Epithelial cell of proximal tubule (primary cell): ENCODE measurements at regions not wholly inside any gene's neighbourhood (a gene's known extent, or its start where the extent isn't known, plus 50 kb on each side); places are given as distances from the start of the nearest gene placed in this dataset.

Experiments used
- DNase-seq: peaks from one replicate; pipeline ENCODE4 v3.0.0-alpha.2; 2011; ENCODE audit warnings: low read depth
- H3K4me3 ChIP-seq: 2 replicates; pipeline ENCODE4 v1.5.1; 2011; ENCODE audit warnings: low read depth, mild to moderate bottlenecking, low read length
- TF ChIP-seq, protein P1 (sequence below): conservative IDR thresholded peaks from 2 replicates; pipeline ENCODE4 v1.5.1; 2012; ENCODE audit warnings: low read depth, mild to moderate bottlenecking, low read length

DNA sequence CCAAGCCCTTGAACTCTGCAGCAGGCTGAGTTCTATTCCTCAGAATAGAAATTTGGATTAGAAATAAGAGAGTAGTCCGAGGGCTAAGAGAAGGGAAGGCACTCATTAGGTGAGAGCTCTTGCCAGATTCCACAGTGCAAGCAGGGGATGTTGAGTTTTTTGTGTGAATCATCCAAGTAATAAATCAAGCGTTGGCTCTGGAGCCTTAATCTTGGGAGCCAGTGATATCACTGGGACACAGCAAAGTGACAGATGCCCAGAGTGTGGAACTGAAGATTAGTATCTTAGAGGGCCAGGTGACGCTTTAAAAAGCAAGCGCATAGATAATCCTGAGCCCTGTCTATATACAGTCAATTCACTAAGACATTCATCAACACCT is 60.3 kb downstream of the FOXD1 start:
- no peak overlapping the region for H3K4me3 ChIP-seq
- TF ChIP-seq, protein P1, sequence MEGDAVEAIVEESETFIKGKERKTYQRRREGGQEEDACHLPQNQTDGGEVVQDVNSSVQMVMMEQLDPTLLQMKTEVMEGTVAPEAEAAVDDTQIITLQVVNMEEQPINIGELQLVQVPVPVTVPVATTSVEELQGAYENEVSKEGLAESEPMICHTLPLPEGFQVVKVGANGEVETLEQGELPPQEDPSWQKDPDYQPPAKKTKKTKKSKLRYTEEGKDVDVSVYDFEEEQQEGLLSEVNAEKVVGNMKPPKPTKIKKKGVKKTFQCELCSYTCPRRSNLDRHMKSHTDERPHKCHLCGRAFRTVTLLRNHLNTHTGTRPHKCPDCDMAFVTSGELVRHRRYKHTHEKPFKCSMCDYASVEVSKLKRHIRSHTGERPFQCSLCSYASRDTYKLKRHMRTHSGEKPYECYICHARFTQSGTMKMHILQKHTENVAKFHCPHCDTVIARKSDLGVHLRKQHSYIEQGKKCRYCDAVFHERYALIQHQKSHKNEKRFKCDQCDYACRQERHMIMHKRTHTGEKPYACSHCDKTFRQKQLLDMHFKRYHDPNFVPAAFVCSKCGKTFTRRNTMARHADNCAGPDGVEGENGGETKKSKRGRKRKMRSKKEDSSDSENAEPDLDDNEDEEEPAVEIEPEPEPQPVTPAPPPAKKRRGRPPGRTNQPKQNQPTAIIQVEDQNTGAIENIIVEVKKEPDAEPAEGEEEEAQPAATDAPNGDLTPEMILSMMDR = no peak
- DNase-seq = no peak

DNA sequence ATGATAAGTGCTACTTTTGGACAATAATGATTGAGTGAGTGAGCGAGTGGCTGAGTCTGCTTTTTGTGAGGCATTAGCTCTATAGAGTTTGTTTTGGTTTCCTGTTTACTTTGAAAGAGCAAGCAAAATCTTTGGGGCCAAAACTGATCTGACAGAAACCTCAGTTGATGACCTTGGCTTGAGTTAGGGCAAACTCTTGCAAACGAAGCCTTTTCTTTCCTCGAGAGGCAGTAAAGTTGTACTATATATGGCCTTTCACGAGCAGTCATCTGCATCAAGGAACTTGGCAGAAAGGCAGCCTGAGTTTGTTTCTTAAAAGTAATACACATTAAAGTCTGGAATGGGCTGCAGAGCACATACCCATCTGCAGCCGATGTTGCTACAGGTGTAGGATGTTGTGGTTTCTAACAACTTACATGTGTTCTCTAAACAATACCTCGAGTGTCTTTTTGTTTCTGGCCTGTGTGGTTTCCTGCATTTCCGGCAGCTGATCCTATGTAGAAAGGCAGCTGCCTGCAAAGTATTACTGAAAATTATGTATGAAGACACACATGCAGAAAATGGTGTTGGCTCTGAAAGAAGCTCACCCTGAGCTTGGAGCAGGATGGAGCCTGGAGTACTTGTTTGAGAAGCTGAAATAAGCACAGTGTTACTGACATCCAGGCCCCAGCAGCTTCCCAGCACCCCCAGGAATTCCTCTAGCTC is 60.8 kb downstream of the FOXD1 start:
- H3K4me3 ChIP-seq = no peak overlapping the region
- TF ChIP-seq, protein P1 = no peak
- no peak for DNase-seq

DNA sequence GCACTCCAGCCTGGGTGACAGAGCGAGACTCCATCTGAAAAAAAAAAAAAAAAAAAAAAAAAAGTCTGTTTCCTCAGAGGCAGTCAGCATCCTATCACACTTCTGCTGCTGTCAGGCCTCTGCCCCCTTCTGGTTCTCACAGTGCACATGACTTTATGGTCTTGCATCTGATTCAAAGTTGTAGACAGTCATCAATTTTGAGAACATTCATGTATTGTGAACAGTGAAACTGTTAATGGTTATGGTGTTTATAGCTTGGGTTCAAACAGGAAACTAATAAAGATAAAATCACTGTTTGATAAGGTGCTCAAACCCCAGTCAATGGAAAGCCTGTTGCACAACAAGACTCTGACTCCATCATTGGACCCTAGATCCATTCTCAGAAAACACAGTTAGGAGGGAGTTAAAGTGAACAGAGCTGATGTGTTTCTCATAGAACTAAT is 61.4 kb downstream of the FOXD1 start:
- TF ChIP-seq, protein P1 = peak; percentile 14
- no peak overlapping the region for H3K4me3 ChIP-seq
- no peak for DNase-seq

DNA sequence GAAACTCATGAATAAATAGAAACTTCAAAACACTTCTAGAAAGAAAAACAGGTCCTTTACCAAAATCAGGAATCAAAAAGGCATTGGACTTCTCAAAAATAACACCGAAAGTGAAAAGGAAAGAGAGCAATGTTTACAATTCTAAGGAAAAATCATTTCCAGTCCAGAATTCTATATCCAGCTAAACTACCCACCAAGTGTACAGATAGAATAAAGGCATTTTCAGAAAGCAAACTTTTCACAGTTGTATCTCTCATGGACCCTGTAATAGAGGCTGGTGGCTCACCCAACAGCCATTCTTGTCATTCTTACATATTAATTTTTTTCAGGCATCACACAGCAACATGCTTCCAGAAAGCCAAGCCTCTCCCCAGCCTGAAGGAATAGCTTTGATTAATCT is 63.7 kb downstream of the FOXD1 start:
- H3K4me3 ChIP-seq = no peak overlapping the region
- no peak for DNase-seq
- TF ChIP-seq, protein P1 = no peak

DNA sequence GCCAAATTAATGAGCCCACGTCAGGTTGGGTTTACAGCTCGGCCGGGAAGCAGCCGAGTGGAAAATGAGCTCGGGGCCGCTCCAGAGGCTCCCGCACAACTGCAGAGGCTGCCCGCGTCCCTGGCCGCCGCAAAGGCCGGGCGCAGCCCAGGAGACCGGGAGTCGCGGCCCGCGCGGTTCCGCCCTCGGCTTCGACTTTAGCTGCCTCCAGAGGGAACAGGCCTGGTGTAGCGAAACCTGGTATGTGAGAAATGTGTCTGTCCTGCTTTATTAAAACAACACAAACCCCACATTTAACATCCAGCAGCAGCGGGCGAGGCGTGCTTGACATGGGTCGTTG is 66.2 kb downstream of the FOXD1 start:
- DNase-seq = no peak
- H3K4me3 ChIP-seq = peak overlapping the region; percentile 35
- TF ChIP-seq, protein P1 = no peak

DNA sequence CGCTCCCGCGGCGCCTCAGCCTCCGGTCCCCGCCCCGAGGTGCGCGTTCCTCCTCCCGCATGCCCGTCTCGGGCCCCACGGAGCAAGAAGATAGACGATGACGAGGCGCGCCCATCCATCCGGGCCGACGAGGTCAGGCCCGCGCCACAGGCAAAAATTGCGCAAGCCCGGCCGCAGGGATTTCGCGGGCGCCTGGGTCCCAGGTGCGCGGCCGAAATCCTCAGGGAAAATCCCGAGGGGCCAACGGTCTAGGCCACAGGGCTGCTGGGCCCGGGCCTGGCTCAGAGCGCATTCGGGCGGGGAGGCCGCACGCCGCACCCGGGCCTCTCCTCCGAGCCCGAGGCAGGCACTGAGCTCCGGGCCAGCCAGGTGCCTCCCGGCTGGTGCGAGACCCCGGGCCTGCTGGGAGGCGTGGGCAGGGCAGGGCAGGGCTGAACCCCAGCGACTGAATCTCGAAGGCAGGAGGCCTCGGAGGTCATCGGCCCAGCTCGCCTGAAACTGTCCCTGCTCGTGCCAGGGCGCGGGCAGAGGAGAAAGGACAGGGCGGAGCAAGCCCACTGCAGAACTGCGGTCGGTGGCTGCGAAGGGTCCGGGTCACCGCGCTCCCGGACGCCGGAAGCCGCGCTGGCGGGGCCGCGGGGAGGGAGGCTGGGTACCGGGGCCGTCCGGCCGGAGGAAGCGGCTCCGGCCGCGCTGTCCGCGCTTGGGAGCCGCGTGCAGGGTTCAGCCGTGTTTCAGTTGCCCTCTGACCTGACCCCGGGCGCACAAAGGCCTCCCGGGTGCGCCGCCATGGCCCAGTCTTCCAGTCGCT is 66.8 kb downstream of the FOXD1 start:
- TF ChIP-seq, protein P1 = no peak
- DNase-seq = no peak

More for the DNA sequence above, 66.8 kb downstream of the FOXD1 start:
- peak overlapping the region; percentile 35 for H3K4me3 ChIP-seq
